ENCODE measurements at regions not wholly inside any gene's neighbourhood (a gene's known extent, or its start where the extent isn't known, plus 50 kb on each side); places are given as distances from the start of the nearest gene placed in this dataset.

DNA sequence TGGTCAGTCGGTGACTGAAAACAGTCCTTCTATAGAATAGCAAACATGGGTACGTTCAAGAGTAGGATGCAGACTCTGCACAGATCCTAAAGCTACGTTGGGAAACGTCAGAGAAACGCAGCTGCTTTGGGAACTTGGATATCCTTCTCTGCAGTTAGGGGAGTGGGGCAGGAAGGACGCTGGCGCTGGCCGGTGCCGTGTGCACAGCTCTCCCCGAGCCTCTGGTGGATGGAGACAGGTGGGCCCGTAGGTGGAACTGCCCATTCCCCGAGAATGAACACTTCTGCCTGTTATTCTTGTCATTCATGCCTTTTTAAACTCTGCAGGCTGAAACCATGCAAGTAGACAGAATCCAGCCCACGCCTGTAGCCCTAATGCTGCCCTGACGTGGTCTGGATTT, 91.7 kb upstream of the MBOAT2 start:
- TF ChIP-seq TCF4 (CRISPR knock-in tag; IDR thresholded peaks at IDR 0.05; ENCODE audit: borderline replicate concordance) (no peak), ESRRG (CRISPR knock-in tag; IDR thresholded peaks at IDR 0.05) (no peak), OSR1 (CRISPR knock-in tag; IDR thresholded peaks at IDR 0.05) (no peak), ZFP30 (CRISPR knock-in tag; IDR thresholded peaks at IDR 0.05) (no peak), BACH2 (CRISPR knock-in tag; IDR thresholded peaks at IDR 0.05; ENCODE audit: borderline replicate concordance) (no peak), SNAI2 (CRISPR knock-in tag; IDR thresholded peaks at IDR 0.05) (no peak), ZNF8 (CRISPR knock-in tag; IDR thresholded peaks at IDR 0.05) (no peak), ZNF565 (CRISPR knock-in tag; conservative IDR thresholded peaks at IDR 0.05; ENCODE audit: low read depth) (no peak), GLIS3 (CRISPR knock-in tag; IDR thresholded peaks at IDR 0.05) (no peak), ISL1 (CRISPR knock-in tag; IDR thresholded peaks at IDR 0.05) (no peak), CSDC2 (CRISPR knock-in tag; IDR thresholded peaks at IDR 0.05) (no peak), ZNF70 (CRISPR knock-in tag; IDR thresholded peaks at IDR 0.05) (no peak), PPARA (CRISPR knock-in tag; IDR thresholded peaks at IDR 0.05; ENCODE audit: borderline replicate concordance) (no peak)
- TF ChIP-seq, protein P1, sequence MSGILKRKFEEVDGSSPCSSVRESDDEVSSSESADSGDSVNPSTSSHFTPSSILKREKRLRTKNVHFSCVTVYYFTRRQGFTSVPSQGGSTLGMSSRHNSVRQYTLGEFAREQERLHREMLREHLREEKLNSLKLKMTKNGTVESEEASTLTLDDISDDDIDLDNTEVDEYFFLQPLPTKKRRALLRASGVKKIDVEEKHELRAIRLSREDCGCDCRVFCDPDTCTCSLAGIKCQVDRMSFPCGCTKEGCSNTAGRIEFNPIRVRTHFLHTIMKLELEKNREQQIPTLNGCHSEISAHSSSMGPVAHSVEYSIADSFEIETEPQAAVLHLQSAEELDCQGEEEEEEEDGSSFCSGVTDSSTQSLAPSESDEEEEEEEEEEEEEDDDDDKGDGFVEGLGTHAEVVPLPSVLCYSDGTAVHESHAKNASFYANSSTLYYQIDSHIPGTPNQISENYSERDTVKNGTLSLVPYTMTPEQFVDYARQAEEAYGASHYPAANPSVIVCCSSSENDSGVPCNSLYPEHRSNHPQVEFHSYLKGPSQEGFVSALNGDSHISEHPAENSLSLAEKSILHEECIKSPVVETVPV (CRISPR knock-in tag; IDR thresholded peaks at IDR 0.05): no peak
- TF ChIP-seq, protein P2, sequence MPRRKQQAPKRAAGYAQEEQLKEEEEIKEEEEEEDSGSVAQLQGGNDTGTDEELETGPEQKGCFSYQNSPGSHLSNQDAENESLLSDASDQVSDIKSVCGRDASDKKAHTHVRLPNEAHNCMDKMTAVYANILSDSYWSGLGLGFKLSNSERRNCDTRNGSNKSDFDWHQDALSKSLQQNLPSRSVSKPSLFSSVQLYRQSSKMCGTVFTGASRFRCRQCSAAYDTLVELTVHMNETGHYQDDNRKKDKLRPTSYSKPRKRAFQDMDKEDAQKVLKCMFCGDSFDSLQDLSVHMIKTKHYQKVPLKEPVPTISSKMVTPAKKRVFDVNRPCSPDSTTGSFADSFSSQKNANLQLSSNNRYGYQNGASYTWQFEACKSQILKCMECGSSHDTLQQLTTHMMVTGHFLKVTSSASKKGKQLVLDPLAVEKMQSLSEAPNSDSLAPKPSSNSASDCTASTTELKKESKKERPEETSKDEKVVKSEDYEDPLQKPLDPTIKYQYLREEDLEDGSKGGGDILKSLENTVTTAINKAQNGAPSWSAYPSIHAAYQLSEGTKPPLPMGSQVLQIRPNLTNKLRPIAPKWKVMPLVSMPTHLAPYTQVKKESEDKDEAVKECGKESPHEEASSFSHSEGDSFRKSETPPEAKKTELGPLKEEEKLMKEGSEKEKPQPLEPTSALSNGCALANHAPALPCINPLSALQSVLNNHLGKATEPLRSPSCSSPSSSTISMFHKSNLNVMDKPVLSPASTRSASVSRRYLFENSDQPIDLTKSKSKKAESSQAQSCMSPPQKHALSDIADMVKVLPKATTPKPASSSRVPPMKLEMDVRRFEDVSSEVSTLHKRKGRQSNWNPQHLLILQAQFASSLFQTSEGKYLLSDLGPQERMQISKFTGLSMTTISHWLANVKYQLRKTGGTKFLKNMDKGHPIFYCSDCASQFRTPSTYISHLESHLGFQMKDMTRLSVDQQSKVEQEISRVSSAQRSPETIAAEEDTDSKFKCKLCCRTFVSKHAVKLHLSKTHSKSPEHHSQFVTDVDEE (CRISPR knock-in tag; IDR thresholded peaks at IDR 0.05): no peak
- no peak for ATAC-seq

DNA sequence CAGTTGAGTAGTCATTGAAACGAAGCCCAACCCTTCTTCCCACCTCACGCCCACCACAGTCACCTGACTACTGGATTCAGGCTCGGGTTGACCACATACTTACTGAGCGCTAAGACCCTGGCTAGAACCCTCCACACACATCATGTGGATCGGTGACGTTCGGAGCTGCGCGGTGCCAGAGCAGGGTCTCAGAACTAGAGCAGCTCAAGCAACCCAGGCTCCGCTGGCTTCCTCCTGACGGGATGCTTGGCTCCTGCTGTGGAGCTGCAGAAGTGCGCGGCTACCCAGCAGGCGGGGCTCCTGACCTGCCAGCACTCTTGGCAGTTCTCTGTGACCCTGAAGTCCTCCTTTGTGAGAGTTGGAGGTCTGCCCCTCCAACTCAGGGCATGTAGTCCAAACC, 90.6 kb upstream of the MBOAT2 start:
- no peak for ATAC-seq
- TF ChIP-seq CSDC2 (CRISPR knock-in tag; IDR thresholded peaks at IDR 0.05) (no peak), ESRRG (CRISPR knock-in tag; IDR thresholded peaks at IDR 0.05) (no peak), ZNF565 (CRISPR knock-in tag; conservative IDR thresholded peaks at IDR 0.05; ENCODE audit: low read depth) (no peak), ARNTL (CRISPR knock-in tag; IDR thresholded peaks at IDR 0.05; ENCODE audit: borderline replicate concordance, low read depth) (no peak), ISL1 (CRISPR knock-in tag; IDR thresholded peaks at IDR 0.05) (no peak), GLIS3 (CRISPR knock-in tag; IDR thresholded peaks at IDR 0.05) (no peak), TOX (CRISPR knock-in tag; IDR thresholded peaks at IDR 0.05; ENCODE audit: borderline replicate concordance) (no peak), BACH2 (CRISPR knock-in tag; IDR thresholded peaks at IDR 0.05; ENCODE audit: borderline replicate concordance) (no peak), PPARA (CRISPR knock-in tag; IDR thresholded peaks at IDR 0.05; ENCODE audit: borderline replicate concordance) (no peak), ZFP3 (CRISPR knock-in tag; IDR thresholded peaks at IDR 0.05) (no peak), RARB (CRISPR knock-in tag; IDR thresholded peaks at IDR 0.05) (no peak), OSR1 (CRISPR knock-in tag; IDR thresholded peaks at IDR 0.05) (no peak), TCF4 (CRISPR knock-in tag; IDR thresholded peaks at IDR 0.05; ENCODE audit: borderline replicate concordance) (no peak), ZC3H10 (CRISPR knock-in tag; IDR thresholded peaks at IDR 0.05) (no peak), ZFP30 (CRISPR knock-in tag; IDR thresholded peaks at IDR 0.05) (no peak), ZNF70 (CRISPR knock-in tag; IDR thresholded peaks at IDR 0.05) (no peak), ZNF8 (CRISPR knock-in tag; IDR thresholded peaks at IDR 0.05) (no peak)
- TF ChIP-seq, protein P3, sequence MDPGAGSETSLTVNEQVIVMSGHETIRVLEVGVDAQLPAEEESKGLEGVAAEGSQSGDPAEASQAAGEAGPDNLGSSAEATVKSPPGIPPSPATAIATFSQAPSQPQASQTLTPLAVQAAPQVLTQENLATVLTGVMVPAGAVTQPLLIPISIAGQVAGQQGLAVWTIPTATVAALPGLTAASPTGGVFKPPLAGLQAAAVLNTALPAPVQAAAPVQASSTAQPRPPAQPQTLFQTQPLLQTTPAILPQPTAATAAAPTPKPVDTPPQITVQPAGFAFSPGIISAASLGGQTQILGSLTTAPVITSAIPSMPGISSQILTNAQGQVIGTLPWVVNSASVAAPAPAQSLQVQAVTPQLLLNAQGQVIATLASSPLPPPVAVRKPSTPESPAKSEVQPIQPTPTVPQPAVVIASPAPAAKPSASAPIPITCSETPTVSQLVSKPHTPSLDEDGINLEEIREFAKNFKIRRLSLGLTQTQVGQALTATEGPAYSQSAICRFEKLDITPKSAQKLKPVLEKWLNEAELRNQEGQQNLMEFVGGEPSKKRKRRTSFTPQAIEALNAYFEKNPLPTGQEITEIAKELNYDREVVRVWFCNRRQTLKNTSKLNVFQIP (CRISPR knock-in tag; IDR thresholded peaks at IDR 0.05; ENCODE audit: borderline replicate concordance, low read depth): no peak
- TF ChIP-seq, protein P4, sequence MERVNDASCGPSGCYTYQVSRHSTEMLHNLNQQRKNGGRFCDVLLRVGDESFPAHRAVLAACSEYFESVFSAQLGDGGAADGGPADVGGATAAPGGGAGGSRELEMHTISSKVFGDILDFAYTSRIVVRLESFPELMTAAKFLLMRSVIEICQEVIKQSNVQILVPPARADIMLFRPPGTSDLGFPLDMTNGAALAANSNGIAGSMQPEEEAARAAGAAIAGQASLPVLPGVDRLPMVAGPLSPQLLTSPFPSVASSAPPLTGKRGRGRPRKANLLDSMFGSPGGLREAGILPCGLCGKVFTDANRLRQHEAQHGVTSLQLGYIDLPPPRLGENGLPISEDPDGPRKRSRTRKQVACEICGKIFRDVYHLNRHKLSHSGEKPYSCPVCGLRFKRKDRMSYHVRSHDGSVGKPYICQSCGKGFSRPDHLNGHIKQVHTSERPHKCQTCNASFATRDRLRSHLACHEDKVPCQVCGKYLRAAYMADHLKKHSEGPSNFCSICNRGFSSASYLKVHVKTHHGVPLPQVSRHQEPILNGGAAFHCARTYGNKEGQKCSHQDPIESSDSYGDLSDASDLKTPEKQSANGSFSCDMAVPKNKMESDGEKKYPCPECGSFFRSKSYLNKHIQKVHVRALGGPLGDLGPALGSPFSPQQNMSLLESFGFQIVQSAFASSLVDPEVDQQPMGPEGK (CRISPR knock-in tag; IDR thresholded peaks at IDR 0.05; ENCODE audit: borderline replicate concordance): no peak
- TF ChIP-seq, protein P1 (CRISPR knock-in tag; IDR thresholded peaks at IDR 0.05): no peak
